Middle frontal gyrus (tissue), 1 donor: ENCODE measurements at regions not wholly inside any gene's neighbourhood (a gene's known extent, or its start where the extent isn't known, plus 50 kb on each side); places are given as distances from the start of the nearest gene placed in this dataset.
"Not testable (repeated sequence)": the region's sequence is repeated elsewhere in the genome, so short reads cannot be mapped to it uniquely, and the experiment has no call there.

Source experiments
- DNase-seq: peaks from one replicate; pipeline ENCODE4 v3.0.0-alpha.2; 2015; ENCODE audit warnings: low spot score; ENCODE audit errors: extremely low spot score

DNA sequence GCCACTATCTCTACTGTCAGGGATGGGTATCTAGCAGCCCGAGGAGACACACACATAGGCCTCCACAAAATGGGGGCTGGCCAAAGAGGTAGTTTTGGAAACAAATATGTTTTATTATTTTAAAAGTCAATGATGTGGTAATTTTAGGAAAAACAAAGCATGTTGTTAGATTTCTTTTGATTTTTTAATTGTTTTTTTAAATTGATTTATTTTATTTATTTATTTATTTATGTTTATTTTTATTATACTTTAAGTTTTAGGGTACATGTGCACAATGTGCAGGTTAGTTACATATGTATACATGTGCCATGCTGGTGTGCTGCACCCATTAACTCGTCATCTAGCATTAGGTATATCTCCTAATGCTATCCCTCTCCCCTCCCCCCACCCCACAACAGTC lies 194.8 kb downstream of the EMP1 start:
- DNase-seq = not testable (repeated sequence)

DNA sequence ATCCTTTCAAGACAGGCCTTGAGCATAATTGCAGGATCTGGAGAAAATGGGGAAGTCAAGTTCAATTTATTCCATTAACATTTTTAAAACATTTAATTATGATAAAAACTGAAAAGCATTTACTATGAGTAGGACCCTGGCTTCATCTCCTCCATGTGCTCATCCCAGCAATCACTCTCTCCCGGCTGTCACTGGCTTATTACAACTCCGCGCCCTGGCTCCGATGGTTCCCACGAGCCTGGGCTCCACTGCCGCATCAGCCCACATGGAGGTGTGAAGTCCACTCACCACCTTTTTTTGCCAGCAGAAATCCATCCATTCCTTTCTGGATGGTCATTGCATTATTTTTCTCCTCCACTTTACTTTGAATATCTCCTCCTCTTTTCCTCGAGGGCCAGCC lies 194.4 kb downstream of the EMP1 start:
- DNase-seq = no peak

DNA sequence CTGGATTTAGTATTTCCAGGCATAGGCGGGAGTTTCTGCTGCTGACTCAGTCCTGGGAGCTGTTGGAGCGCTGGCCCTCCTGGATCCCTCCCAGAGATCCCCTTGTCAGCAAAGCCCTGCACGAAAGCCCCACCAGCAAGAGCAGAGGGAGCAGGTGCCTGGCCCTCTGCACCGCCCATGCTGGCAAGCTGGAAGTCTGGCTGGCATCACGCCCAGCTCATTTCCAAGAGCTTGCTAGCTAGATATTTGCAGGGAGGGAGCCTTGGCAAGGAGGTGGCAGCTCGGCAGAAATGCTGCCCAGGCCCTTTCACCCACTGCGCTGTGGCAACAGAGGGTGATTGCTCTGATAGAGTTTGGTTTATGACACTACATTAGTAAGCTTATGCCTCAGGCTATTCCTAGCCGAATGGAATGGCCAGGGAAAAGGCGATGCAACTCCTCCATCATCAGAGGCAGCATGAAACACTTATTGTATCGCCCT lies 193.9 kb downstream of the EMP1 start:
- peak; percentile 83 for DNase-seq

DNA sequence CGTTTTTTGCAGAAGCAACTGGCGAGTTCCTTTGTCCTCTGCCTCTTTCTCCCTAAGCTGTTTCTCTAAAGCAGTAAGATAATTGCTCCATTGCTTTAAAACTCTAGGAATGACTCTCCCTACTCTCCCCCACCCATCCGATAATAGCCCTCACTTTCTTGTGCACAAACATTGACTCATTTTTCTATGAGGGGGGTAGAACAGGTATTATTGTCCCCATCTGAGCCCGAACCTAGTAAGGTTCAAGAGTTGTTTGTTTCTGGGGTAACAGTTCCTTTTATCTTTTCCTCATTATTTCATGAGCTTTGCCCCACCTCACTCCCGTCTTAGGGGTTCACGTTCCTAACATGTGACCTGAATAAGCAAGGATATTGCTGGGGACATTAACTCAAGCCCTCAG lies 190.6 kb downstream of the EMP1 start:
- DNase-seq = no peak

DNA sequence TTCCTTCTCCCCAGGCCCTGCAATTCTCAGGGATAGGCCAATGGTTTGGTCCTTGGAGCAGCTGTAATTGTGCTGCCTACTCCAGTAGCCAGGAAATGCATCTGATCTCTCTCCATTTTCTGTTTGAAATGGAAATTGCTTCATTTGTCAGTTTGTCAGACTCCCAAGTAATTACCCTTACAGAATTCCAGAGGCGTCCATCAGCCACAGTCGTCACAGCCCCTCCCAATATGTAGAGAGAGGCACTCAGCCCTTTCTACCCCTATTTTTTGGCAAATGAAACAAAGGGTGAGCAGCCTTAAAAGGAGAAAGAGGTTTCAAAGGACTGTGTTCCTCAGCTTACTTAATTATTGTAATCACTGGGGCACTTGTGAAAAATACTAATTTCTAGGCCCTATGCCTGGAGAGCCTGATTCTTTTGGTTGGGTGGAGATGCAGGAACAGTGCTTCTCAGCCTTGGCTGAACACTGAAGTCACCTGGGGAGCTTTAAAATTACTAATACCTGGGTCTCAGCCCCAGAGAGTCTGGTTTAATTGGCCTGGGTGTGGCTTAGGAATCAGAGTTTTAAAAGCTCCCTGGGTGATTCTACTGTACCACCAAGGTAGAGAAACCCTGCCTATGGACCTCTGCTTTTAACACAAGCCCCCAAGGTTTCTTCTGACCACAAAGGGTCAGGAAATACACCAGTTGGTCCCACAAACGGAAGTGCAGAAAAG lies 190.0 kb downstream of the EMP1 start:
- no peak for DNase-seq

DNA sequence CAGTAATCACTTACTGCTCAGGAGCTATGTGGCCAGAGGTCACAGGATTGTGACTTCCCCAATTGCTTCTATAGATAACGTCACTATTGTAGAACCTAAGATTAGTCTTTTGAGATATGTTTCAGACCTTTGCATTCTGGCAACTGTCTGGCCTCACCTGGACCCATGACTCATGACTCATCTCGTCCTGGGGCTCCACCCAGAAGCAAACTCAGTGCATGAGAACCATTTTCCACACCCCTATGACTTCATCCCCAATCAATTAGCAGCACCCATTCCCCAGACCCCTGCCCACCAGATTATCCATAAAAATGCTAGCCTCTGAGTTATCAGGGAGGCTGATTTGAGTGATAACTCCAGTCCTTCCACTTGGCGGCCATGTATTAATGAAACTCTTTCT lies 186.9 kb downstream of the EMP1 start:
- no peak for DNase-seq

DNA sequence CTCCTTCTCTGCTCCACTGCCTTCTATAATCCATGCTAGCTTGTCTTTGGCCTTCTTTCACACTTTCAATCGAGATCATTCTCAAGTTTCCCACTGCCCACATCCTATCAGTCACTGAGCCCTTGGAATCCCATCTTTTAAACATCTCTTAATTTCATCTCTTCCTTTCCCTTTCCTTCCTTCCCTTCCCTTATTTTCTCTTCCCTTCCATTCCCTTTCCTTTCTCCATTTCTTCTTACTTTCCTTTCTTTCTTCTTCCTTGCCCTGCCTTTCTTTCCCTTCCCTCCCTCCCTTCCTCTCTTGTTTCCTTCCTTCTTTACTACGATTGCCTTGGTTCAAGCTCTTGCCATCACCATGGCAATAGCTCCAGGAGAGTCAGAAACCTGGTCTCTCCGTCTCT lies 183.8 kb downstream of the EMP1 start:
- DNase-seq = no peak

DNA sequence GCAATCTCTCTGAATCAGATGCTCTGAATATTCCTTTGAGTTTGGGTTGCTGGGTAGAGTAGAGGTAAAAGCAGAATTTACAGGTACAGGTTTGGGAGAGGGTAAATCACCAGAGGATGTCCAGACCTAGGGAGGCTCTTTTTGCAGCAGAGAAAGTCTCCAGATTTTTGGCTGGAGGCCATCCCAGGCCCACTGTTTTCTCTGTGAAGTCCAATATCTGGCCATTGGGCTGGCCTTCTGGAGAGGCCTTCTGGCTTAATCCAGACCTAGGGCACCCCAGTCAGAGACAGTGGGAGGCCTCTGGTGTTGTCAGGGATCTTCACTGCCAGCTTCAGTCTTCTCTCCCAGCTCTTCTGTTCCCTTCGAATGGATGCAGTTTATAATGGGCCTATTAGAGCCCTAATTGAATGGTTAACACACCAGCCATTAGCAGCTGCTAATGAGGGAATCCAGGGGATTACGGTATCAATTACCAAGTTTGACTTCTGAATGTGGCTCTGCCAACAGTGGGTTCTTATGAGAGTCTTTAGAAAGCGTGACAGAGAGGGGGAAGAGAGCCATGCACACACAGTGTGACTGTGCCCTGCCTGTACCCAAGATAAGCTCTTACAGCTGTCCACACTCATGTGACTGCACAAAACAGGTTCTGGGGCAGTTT lies 183.1 kb downstream of the EMP1 start:
- no peak for DNase-seq

DNA sequence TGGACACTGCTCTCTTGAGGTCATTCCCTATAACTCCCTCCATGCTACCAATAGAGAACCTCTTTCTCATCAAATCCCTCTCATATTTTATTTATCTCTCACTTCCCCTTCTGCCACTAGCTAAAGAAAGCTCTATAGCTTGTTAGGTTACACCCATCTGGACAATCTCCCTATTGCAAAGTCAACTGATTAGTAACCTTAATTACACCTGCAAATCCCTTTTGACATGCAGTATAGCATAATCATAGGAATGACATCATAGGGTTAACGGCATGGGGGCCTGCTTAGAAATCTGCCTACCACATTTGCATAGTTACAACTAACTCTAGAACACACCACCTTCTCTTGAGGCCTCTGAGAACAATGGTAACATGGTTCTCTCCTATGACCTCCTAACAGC lies 181.2 kb downstream of the EMP1 start:
- DNase-seq = no peak

DNA sequence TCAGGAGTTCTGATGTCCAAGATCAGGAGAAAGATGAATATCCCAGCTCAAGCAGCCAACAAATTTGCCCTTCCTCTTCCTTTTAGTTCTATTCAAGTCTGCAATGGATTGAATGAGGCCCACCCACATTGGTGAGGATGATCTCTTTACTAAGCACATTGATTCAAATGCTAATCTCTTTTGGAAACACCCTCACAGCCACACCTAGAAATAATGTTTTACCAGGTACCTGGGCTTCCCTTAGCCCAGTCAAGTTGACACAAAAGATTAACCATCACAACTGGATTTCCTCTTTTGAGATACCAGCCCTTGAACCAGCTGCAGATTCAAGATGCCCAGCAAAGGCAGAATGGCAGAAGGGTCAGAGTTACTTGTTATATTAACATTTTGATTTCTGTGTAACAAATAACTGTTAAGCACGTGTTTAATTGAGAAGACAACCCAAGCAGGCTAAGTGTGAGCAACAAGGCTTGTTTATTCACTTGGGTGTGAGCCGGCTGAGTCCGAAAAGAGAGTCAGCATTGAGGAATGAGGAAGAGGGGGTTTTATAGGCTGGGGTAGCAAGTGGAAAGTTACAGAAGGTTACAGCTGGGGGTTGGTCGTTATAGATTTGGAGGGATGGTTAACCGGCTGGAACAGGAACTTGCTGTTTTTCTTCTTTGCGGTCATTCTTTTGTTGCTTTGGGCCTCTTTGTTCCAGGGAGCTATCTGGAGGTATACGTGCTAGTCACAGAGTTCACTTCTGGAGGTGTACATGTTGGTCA lies 180.3 kb downstream of the EMP1 start:
- no peak for DNase-seq

DNA sequence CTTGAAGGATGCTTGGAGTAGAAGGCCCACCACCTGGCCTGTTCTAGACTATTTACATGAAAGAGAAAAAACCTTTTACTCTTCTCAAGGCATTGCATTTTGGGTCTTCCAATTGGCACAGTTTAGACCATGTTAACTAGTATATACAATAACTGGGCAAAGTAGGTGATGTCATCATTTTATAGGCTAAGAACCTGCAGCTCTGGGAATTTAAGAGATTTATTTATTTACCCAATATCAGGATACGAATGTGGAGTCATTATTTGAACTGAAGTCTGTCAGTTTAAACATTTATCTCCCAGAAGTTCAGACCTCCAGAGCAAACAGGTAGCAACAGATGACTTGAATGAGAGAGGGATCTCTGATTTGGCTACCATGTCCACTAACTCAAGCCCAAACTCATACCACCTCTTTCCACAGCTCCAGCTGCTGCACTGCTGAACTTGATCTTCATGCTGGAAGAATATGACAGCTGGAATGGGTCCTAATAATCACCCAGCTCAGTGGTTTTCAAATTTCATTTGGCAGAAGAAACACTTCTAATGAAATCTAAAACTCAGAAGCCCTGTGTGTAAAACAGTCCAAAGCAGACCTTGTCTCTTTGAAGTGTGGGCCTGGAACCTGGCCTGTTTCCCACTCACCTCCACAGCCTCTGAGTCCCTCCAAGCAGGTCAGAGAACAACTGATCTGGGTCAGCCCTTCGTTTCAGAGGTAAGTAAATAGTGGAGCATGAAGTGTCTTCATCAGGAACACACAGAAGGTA lies 179.2 kb downstream of the EMP1 start:
- DNase-seq = no peak

DNA sequence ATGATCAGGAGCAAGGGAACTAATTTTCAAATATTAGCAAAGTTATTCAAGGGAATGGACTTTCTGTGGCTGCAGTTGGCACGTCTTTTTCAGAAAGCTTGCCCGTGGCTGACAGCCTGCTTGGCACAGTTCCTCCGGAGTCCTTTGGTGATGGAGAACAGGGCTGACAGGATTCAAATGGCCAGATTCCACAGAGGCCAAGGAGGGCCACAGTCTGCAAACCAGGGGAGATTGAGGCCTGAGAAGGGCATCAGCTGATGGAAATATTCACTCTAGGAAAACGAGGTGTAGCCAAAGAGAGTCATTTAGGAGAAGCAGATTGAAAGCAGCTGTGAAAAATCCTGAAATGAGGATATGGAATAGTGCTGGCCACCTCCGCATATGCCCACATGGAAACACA lies 178.3 kb downstream of the EMP1 start:
- DNase-seq = no peak

DNA sequence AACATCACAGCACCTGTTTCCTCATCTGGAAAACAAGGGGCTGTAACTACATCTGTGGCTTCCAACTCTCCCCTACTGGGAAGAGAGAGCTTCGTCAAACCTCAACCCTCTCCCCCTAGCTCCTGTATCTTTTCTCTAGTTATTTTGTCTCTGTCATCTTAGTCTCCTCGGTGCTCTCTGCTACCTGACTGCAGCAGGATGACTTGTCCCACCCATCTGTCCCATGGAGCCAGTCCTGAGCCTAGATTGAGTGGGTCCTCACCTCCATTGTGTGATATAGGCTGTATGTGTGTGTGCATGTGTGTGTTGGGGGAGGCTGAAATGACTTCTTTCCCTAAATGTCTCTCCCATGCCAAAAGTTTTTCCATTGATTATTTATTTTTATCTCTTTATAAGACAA lies 177.3 kb downstream of the EMP1 start:
- DNase-seq = no peak

DNA sequence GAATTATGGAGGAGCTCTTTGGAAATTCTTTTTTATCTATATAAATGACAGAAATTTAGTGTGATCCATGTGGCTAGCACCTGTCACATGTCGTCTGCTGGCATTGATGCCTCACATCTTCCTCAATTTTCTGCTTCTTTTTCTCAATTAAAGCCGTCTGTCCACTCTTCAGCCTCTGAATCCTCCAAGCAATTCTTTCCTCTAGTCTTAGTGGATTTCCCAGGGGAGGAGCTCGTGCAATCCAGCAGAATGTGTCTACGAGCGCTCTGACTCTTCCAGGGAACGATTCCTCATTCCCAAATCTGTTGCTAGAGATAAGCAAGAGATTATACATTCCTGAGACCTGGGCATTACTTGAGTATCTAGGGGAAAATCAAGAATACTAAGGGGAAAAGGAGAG lies 176.6 kb downstream of the EMP1 start:
- DNase-seq = no peak

DNA sequence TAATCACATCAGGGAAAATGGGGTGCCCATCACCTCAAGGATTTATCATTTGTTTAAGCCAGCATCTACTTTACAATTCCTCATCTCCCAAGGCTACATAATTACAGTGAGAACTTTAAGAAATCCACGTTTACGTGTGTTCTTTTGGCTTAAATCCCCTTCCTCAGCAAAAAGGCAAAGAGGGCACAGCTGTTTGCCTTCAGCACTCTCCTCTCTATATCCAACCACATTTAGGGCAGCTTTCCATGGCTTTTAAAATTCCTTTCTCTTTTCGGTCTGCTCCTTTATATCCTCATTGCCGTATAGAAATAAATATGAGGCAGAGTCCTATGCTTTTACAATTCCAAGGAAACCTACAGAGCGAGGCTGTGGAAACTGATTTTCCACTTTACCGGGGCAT lies 175.9 kb downstream of the EMP1 start:
- DNase-seq = no peak

DNA sequence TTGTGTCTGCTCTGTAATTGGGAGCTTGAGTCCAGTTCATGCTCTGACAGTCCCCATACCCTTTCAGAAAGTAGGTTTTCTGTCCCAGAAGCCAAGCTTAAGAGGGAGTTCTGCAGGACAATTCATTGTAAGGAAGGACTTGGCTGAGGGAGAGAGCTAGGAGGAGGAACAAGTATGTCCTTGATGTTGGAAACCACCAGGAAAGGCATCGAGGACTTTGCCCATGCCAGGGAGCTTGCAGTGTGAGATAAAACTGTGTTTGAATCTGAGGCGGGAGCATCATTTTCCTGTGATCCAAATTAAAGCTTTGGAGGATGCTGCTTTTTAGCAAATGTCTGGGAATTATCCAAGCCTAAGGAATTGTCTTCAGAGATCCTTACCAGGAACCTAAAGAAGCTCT lies 175.3 kb downstream of the EMP1 start:
- no peak for DNase-seq

DNA sequence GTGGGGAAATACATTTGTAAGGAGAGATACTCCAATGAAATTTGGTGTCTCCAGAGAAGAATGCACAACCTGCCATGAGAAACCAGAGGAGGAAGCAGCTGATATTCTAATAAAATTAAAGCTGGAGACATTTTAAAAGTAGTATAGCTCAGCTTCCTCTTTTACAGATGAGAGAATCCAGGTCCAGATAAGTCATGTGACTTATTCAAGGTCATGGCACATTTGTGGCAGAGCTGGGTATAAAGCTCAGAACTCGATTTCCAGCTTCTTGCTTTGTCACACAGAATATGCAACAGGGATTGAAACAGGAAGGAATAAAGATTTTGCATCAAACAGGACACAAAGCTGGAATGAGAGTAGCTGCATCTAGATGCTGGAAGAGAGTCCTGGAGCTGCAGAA lies 174.8 kb downstream of the EMP1 start:
- no peak for DNase-seq

DNA sequence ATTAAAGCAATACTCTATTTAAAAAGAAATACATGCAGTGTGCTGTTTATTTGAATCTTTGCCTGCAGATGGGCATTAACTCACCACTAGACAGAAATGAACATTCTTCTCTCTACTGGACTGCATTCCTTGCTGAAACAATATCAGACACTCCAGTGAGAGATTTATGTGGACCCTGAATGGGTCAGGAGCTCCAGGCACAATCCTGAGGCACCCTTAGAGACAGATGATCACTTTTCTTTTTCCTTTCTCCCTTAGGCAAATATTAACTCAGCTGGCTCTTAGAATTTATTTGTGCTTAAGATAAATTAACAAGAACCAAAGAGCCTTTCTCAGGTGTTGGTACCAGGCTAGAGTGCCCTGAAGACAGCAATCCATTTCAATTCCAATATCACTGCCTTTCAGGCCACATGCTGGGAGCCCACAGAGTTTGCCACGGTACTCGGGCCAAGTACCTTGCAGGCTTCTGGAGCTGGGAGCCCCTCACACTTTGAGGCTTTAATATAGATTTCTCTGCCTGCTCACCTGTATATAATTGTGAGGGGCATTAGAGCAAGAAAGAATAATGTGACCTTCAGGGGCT lies 173.0 kb downstream of the EMP1 start:
- no peak for DNase-seq

DNA sequence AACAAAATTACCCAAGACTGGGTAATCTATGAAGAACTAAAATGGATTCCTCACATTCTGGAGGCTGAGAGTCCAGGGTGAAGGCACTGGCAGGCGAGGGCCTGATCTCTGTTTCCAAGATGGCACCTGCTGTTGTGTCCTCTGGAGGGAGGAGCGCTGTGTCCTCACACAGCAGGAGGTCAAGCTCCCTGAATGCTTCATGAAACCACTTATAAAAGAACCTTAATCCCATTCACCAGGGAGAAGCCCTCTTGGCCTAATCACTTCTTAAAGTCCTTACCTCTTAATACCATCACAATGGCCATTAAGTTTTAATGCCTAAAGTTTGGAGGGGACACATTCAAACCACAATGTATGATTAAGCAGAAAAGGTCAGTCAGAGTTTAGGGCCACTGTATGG lies 172.4 kb downstream of the EMP1 start:
- no peak for DNase-seq

DNA sequence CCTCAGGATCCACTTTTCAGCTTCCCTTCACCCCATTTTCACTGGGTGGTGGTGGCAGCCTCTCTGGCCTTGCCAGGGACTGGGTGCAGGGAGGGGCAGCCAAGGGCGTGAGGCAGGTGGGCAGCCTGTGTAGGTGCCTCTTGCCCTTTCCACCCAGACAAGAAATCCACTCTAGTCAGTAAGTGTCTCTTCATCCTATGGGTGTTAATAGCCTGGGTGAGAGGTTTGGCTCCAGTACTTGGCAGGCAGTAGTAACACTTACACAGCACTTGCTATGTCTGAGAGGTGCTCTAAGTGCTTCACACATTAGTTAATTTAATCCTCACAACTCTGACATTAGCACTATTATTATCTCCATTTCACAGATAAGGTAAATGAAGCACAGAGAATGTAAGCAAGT lies 171.9 kb downstream of the EMP1 start:
- DNase-seq = no peak

DNA sequence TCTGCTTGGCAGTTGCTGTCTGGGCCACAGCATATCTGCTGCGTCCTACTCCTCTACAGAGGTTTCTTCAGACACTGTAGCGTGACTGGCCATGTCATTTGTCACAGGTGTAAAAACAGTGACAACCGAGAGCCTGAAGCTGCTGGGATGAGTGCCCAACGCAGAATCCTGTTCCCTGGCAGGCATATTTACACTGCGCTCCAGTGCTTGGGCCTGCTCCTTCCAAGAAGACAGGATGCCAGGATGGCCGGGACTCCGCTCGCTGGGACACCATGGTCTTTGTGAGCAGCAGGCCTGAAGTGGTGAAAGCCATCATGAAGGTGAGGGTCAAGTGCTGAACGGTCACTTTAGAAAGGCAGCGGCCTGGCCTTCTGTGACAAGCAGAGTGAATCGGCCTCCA lies 171.4 kb downstream of the EMP1 start:
- no peak for DNase-seq
